CD1c-positive myeloid dendritic cell (primary cell): ENCODE measurements at regions not wholly inside any gene's neighbourhood (a gene's known extent, or its start where the extent isn't known, plus 50 kb on each side); places are given as distances from the start of the nearest gene placed in this dataset.
A peak's percentile ranks its signal among the peaks of the same experiment; 100 is the strongest.

Source experiments
- DNase-seq: peaks from one replicate; pipeline ENCODE4 v3.0.0-alpha.2; 2016; ENCODE audit errors: extremely low spot score

GRCh38 chr11:119521551-119521950 lies 98.6 kb upstream of the THY1 start:
- no peak for DNase-seq

GRCh38 chr11:119520966-119521365 lies 98.0 kb upstream of the THY1 start:
- DNase-seq: no peak

- no peak for DNase-seq
Measured at GRCh38 chr11:119520400-119520799, 97.4 kb upstream of the THY1 start.

GRCh38 chr11:119519796-119520195 lies 96.8 kb upstream of the THY1 start:
- no peak for DNase-seq

GRCh38 chr11:119518746-119519730 lies 96.1 kb upstream of the THY1 start:
- no peak for DNase-seq

GRCh38 chr11:119515771-119516400 lies 92.9 kb upstream of the THY1 start:
- DNase-seq: no peak

GRCh38 chr11:119513806-119514170 lies 90.8 kb upstream of the THY1 start:
- no peak for DNase-seq

- DNase-seq: no peak
Measured at GRCh38 chr11:119513131-119513805, 90.3 kb upstream of the THY1 start.

- DNase-seq: no peak
Measured at GRCh38 chr11:119512369-119512768, 89.4 kb upstream of the THY1 start.

- DNase-seq: no peak
Measured at GRCh38 chr11:119511614-119512306, 88.8 kb upstream of the THY1 start.

- peak; percentile 88 for DNase-seq
Measured at GRCh38 chr11:119509969-119510401, 87.0 kb upstream of the THY1 start.

GRCh38 chr11:119509282-119509841 lies 86.4 kb upstream of the THY1 start:
- peak; percentile 37 for DNase-seq

- DNase-seq: no peak
Measured at GRCh38 chr11:119506436-119506835, 83.5 kb upstream of the THY1 start.

GRCh38 chr11:119505861-119506260 lies 82.9 kb upstream of the THY1 start:
- DNase-seq: no peak

- DNase-seq: no peak
Measured at GRCh38 chr11:119505071-119505470, 82.1 kb upstream of the THY1 start.

GRCh38 chr11:119504371-119504770 lies 81.4 kb upstream of the THY1 start:
- peak; percentile 34 for DNase-seq

GRCh38 chr11:119501777-119502405 lies 78.9 kb upstream of the THY1 start:
- no peak for DNase-seq

GRCh38 chr11:119497717-119498116 lies 74.7 kb upstream of the THY1 start:
- no peak for DNase-seq

GRCh38 chr11:119496997-119497396 lies 74.0 kb upstream of the THY1 start:
- DNase-seq: no peak

- DNase-seq: no peak
Measured at GRCh38 chr11:119496469-119496868, 73.5 kb upstream of the THY1 start.

GRCh38 chr11:119493712-119494111 lies 70.7 kb upstream of the THY1 start:
- DNase-seq: no peak
